ENCODE measurements at regions not wholly inside any gene's neighbourhood (a gene's known extent, or its start where the extent isn't known, plus 50 kb on each side); places are given as distances from the start of the nearest gene placed in this dataset.
"Not testable (repeated sequence)": the region's sequence is repeated elsewhere in the genome, so short reads cannot be mapped to it uniquely, and the experiment has no call there.

- DNase-seq: no peak
These were observed 268.2 kb downstream of the SH3GL2 start for GRCh38 chr9:17846948-17847655.

- DNase-seq: no peak
These were observed 269.0 kb downstream of the SH3GL2 start for GRCh38 chr9:17847908-17848307.

- no peak for DNase-seq
These were observed 273.2 kb downstream of the SH3GL2 start for GRCh38 chr9:17852108-17852507.

GRCh38 chr9:17854487-17854886 lies 275.6 kb downstream of the SH3GL2 start:
- DNase-seq: no peak

- no peak for DNase-seq
These were observed 278.1 kb downstream of the SH3GL2 start for GRCh38 chr9:17856995-17857394.

- DNase-seq: no peak
These were observed 280.4 kb downstream of the SH3GL2 start for GRCh38 chr9:17859228-17859627.

- DNase-seq: no peak
These were observed 281.1 kb downstream of the SH3GL2 start for GRCh38 chr9:17859987-17860386.

GRCh38 chr9:17862101-17862500 lies 283.2 kb downstream of the SH3GL2 start:
- DNase-seq: no peak

GRCh38 chr9:17862629-17863028 lies 283.8 kb downstream of the SH3GL2 start:
- DNase-seq: no peak

GRCh38 chr9:17863213-17863883 lies 284.5 kb downstream of the SH3GL2 start:
- DNase-seq: no peak

- DNase-seq: no peak
These were observed 285.1 kb downstream of the SH3GL2 start for GRCh38 chr9:17863924-17864323.

GRCh38 chr9:17864951-17865350 lies 286.1 kb downstream of the SH3GL2 start:
- no peak for DNase-seq

GRCh38 chr9:17865881-17866280 lies 287.0 kb downstream of the SH3GL2 start:
- DNase-seq: no peak

GRCh38 chr9:17870722-17871121 lies 291.9 kb downstream of the SH3GL2 start:
- DNase-seq: no peak

- DNase-seq: no peak
These were observed 292.5 kb downstream of the SH3GL2 start for GRCh38 chr9:17871213-17871890.

- no peak for DNase-seq
These were observed 297.0 kb downstream of the SH3GL2 start for GRCh38 chr9:17875886-17876285.

GRCh38 chr9:17876687-17877086 lies 297.8 kb downstream of the SH3GL2 start:
- DNase-seq: no peak

GRCh38 chr9:17878810-17879370 lies 300.0 kb downstream of the SH3GL2 start:
- DNase-seq: no peak

GRCh38 chr9:17881371-17881770 lies 302.5 kb downstream of the SH3GL2 start:
- DNase-seq: no peak

GRCh38 chr9:17882688-17883594 lies 304.1 kb downstream of the SH3GL2 start:
- DNase-seq: no peak

- DNase-seq: no peak
These were observed 309.2 kb downstream of the SH3GL2 start for GRCh38 chr9:17888066-17888465.

- not testable (repeated sequence) for DNase-seq
These were observed 310.1 kb downstream of the SH3GL2 start for GRCh38 chr9:17888964-17889363.

Data from CD4-positive, alpha-beta T cell treated with Interferon gamma for 1 hour (primary cell).